ENCODE measurements at regions not wholly inside any gene's neighbourhood (a gene's known extent, or its start where the extent isn't known, plus 50 kb on each side); places are given as distances from the start of the nearest gene placed in this dataset.

- ChIA-PET POLR2A (ENCODE audit: low non-redundant PET) (no interaction called here), CTCF (no interaction called here)
- Histone ChIP-seq H3K36me3 (ENCODE audit: insufficient read depth, low read length, poor library complexity, severe bottlenecking) (no peaks in the 10 kb centered on the region), H3K27me3 (replicated peaks; ENCODE audit: insufficient read depth, low read depth, low read length, poor library complexity) (peaks cover 12% of the 10 kb centered on the region), H3K4me1 (ENCODE audit: insufficient read depth, low read length, poor library complexity, severe bottlenecking) (no peaks in the 10 kb centered on the region), H3K4me3 (ENCODE audit: low read depth, low read length, poor library complexity, severe bottlenecking) (no peak overlapping the region), H3K9me3 (ENCODE audit: low read depth, low read length, poor library complexity, severe bottlenecking) (no peaks in the 10 kb centered on the region), H3K27ac (ENCODE audit: low read depth, low read length, poor library complexity, severe bottlenecking) (no peak overlapping the region)
- DNase-seq (ENCODE audit: low spot score) = no peak
- intact Hi-C loops (cut with micrococcal nuclease; ENCODE audit: unreplicated experiment) = no loop called here
- BruUV-seq (replicated peaks) = no TSS peak
- TF ChIP-seq, protein P1, sequence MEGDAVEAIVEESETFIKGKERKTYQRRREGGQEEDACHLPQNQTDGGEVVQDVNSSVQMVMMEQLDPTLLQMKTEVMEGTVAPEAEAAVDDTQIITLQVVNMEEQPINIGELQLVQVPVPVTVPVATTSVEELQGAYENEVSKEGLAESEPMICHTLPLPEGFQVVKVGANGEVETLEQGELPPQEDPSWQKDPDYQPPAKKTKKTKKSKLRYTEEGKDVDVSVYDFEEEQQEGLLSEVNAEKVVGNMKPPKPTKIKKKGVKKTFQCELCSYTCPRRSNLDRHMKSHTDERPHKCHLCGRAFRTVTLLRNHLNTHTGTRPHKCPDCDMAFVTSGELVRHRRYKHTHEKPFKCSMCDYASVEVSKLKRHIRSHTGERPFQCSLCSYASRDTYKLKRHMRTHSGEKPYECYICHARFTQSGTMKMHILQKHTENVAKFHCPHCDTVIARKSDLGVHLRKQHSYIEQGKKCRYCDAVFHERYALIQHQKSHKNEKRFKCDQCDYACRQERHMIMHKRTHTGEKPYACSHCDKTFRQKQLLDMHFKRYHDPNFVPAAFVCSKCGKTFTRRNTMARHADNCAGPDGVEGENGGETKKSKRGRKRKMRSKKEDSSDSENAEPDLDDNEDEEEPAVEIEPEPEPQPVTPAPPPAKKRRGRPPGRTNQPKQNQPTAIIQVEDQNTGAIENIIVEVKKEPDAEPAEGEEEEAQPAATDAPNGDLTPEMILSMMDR (conservative IDR thresholded peaks at IDR 0.05; ENCODE audit: low read depth, low read length) = no peak
- no peak for TF ChIP-seq EZH2 (IDR thresholded peaks at IDR 0.05; ENCODE audit: borderline replicate concordance, low read depth, low read length, poor library complexity, severe bottlenecking)
Observed at GRCh38 chr3:181628384-181628783, 83.3 kb upstream of the SOX2 start.

DNA sequence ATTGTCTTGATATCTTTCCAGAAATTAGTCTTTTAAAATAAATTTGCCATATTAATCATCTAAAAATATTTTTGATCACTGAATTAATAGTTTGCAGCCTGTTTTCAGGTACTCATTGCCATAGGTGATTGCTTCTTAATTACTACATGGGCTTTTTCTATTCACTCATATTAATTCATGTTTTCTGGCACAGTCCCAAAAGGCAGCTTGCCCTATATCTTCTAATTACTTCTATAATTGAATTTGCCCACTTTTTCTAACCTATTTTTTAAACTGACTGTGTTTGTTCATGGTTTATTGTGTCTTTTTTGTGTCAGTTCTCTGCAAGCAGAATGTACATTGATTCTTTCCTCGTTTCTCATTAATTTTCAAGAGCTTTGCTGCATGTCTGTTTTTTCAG is 85.7 kb upstream of the SOX2 start:
- BruUV-seq (replicated peaks) = no TSS peak
- no peaks in the 10 kb centered on the region for H3K9me3 ChIP-seq (ENCODE audit: low read depth, low read length, poor library complexity, severe bottlenecking)
- CTCF ChIA-PET = no interaction called here
- no peaks in the 10 kb centered on the region for H3K36me3 ChIP-seq (ENCODE audit: insufficient read depth, low read length, poor library complexity, severe bottlenecking)
- POLR2A ChIA-PET (ENCODE audit: low non-redundant PET) = no interaction called here
- H3K27me3 ChIP-seq (replicated peaks; ENCODE audit: insufficient read depth, low read depth, low read length, poor library complexity) = peaks cover 20% of the 10 kb centered on the region
- no peaks in the 10 kb centered on the region for H3K4me1 ChIP-seq (ENCODE audit: insufficient read depth, low read length, poor library complexity, severe bottlenecking)
- intact Hi-C loops (cut with micrococcal nuclease; ENCODE audit: unreplicated experiment) = no loop called here
- no peak overlapping the region for H3K4me3 ChIP-seq (ENCODE audit: low read depth, low read length, poor library complexity, severe bottlenecking)
- TF ChIP-seq, protein P1 (conservative IDR thresholded peaks at IDR 0.05; ENCODE audit: low read depth, low read length) = no peak
- no peak for TF ChIP-seq EZH2 (IDR thresholded peaks at IDR 0.05; ENCODE audit: borderline replicate concordance, low read depth, low read length, poor library complexity, severe bottlenecking)
- DNase-seq (ENCODE audit: low spot score) = no peak
- H3K27ac ChIP-seq (ENCODE audit: low read depth, low read length, poor library complexity, severe bottlenecking) = no peak overlapping the region

DNA sequence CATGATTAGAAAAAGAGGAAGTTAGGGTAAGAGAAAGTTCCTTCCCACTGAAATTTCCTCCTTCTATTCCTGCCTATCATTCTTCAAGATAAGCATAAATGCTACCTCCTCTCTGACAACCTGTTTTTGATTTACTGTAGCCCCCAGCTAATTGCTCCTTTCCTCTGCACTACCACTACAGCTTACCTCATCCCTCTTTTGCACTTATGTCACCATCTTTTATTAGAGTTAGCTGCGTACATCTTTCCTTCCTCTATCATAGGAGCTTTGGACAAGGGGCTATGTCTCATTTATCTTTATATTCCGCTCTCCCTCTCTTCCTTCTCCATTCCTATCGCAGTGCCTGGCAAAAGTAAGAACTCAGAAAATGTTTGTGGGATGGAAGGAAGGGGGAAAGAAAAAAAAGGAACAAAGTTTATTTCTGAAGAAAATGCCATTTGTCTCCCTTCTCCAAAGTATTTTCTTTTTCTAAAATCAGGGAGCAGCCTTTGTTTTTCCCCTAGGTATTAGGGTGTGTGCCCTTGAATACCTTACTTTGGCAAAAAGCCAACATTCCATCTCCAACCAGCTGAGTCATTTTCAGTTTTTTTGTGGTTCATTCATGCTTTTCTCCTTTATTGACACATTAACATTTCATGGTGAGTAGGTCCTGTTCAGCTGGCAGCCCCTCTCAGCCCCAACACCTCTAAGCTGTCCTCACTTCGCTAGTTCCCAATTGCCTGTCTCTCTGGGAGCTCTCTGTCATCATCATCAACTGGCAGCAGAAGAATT is 87.6 kb upstream of the SOX2 start:
- Histone ChIP-seq H3K4me3 (ENCODE audit: low read depth, low read length, poor library complexity, severe bottlenecking) (no peak overlapping the region), H3K4me1 (ENCODE audit: insufficient read depth, low read length, poor library complexity, severe bottlenecking) (no peaks in the 10 kb centered on the region), H3K9me3 (ENCODE audit: low read depth, low read length, poor library complexity, severe bottlenecking) (no peaks in the 10 kb centered on the region), H3K27ac (ENCODE audit: low read depth, low read length, poor library complexity, severe bottlenecking) (no peak overlapping the region), H3K27me3 (replicated peaks; ENCODE audit: insufficient read depth, low read depth, low read length, poor library complexity) (peaks cover 29% of the 10 kb centered on the region), H3K36me3 (ENCODE audit: insufficient read depth, low read length, poor library complexity, severe bottlenecking) (no peaks in the 10 kb centered on the region)
- TF ChIP-seq, protein P1 (conservative IDR thresholded peaks at IDR 0.05; ENCODE audit: low read depth, low read length) = no peak
- TF ChIP-seq EZH2 (IDR thresholded peaks at IDR 0.05; ENCODE audit: borderline replicate concordance, low read depth, low read length, poor library complexity, severe bottlenecking) = no peak
- no peak for DNase-seq (ENCODE audit: low spot score)
- ChIA-PET CTCF (no interaction called here), POLR2A (ENCODE audit: low non-redundant PET) (no interaction called here)
- intact Hi-C loops (cut with micrococcal nuclease; ENCODE audit: unreplicated experiment) = no loop called here
- BruUV-seq (replicated peaks) = no TSS peak

All from A673 (cell line).